ENCODE measurements at regions not wholly inside any gene's neighbourhood (a gene's known extent, or its start where the extent isn't known, plus 50 kb on each side); places are given as distances from the start of the nearest gene placed in this dataset.

DNA sequence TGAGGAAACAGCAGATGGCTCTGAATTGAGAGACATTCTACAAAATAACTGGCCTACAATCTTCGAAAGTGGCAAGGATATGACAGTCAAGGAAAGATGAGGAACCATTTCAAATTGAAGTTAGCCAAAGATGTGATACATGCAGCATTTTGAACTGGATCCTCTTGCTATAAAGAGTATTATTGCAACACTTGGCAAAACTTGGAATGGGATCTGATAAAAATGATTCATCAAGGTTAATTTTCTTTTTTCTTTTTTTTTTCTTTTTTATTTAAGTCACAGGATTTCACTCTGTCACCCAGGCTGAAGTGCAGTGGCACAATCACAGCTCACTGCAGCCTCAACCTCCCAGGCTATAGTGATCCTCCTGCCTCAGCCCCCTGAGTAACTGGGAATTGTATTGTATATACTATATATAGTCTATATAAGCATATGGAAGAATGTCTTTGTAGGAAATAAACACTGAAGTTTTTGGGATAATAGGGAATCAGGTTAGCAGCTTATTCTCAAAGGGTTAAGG, 49.8 kb upstream of the GJA8 start:
- CTCF ChIA-PET = no interaction called here
- Histone ChIP-seq H3K4me3 (no peak overlapping the region), H3K4me2 (no peak overlapping the region), H3K4me1 (peaks cover 5% of the 10 kb centered on the region; the same call in 1 of the 3 replicates), H3K9me3 (no peaks in the 10 kb centered on the region), H3K27ac (no peak overlapping the region)
- TF ChIP-seq HOXA7 (CRISPR knock-in tag; IDR thresholded peaks at IDR 0.05) (no peak), FOSL2 (IDR thresholded peaks at IDR 0.05) (no peak), FOSL2 (CRISPR knock-in tag; IDR thresholded peaks at IDR 0.05) (no peak), EHF (CRISPR knock-in tag; IDR thresholded peaks at IDR 0.05) (no peak)
- TF ChIP-seq, protein P1, sequence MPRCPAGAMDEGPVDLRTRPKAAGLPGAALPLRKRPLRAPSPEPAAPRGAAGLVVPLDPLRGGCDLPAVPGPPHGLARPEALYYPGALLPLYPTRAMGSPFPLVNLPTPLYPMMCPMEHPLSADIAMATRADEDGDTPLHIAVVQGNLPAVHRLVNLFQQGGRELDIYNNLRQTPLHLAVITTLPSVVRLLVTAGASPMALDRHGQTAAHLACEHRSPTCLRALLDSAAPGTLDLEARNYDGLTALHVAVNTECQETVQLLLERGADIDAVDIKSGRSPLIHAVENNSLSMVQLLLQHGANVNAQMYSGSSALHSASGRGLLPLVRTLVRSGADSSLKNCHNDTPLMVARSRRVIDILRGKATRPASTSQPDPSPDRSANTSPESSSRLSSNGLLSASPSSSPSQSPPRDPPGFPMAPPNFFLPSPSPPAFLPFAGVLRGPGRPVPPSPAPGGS (IDR thresholded peaks at IDR 0.05) = no peak
- WGBS (ENCODE audit: missing lambda C conversion rate) = 31% methylated on average over 1 of the region's 1 CpG
- ATAC-seq (no peak), FAIRE-seq (no peak), DNase-seq (ENCODE audit: low read depth in 1 of 2, low spot score in 1 of 2) (no peak)
- POLR2A ChIA-PET = no interaction called here

All from A549 (cell line).